ENCODE measurements at regions not wholly inside any gene's neighbourhood (a gene's known extent, or its start where the extent isn't known, plus 50 kb on each side); places are given as distances from the start of the nearest gene placed in this dataset.

DNA sequence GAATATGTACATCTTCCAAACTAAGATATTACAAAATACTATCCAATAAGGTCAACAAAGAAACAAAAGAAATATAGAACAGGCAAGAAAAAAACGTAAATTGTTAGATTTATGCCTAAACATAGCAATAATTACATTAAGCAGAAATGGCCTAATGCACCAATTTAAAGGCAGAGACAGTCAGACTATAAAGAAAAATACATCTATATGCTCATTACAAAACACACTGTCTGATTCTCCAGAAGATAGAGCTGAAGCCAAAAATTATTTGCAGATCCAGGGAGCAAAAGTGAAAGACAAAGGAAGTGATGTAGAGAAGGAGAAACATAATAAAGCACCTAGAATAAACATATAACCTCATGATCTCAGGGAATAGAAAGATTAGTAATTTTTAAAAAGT is 246.9 kb downstream of the PAPSS1 start:
- no peak overlapping the region for H3K4me3 ChIP-seq
- no peak overlapping the region for H3K27ac ChIP-seq
- TF ChIP-seq POLR2A (IDR thresholded peaks at IDR 0.05): no peak
- TF ChIP-seq, protein P1, sequence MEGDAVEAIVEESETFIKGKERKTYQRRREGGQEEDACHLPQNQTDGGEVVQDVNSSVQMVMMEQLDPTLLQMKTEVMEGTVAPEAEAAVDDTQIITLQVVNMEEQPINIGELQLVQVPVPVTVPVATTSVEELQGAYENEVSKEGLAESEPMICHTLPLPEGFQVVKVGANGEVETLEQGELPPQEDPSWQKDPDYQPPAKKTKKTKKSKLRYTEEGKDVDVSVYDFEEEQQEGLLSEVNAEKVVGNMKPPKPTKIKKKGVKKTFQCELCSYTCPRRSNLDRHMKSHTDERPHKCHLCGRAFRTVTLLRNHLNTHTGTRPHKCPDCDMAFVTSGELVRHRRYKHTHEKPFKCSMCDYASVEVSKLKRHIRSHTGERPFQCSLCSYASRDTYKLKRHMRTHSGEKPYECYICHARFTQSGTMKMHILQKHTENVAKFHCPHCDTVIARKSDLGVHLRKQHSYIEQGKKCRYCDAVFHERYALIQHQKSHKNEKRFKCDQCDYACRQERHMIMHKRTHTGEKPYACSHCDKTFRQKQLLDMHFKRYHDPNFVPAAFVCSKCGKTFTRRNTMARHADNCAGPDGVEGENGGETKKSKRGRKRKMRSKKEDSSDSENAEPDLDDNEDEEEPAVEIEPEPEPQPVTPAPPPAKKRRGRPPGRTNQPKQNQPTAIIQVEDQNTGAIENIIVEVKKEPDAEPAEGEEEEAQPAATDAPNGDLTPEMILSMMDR (IDR thresholded peaks at IDR 0.05 in 8 of 11, conservative IDR thresholded peaks at IDR 0.05 in 3 of 11): no peak
- no peak for TF ChIP-seq POLR2AphosphoS5 (IDR thresholded peaks at IDR 0.05)
- DNase-seq: no peak
- no peaks in the 10 kb centered on the region for H3K4me1 ChIP-seq
- 2 to 44% (median 20%) methylated on average over 1 of the region's 1 CpG for WGBS, 5 donors
- intact Hi-C loops (cut with DNase I; ENCODE audit: low total_unique reads): no loop called here
- peaks cover 0 to 7% (median 0%) of the 10 kb centered on the region in 8 donors for H3K9me3 ChIP-seq
- no peaks in the 10 kb centered on the region for H3K27me3 ChIP-seq (replicated peaks in 1 of 7)
- no peaks in the 10 kb centered on the region for H3K36me3 ChIP-seq

DNA sequence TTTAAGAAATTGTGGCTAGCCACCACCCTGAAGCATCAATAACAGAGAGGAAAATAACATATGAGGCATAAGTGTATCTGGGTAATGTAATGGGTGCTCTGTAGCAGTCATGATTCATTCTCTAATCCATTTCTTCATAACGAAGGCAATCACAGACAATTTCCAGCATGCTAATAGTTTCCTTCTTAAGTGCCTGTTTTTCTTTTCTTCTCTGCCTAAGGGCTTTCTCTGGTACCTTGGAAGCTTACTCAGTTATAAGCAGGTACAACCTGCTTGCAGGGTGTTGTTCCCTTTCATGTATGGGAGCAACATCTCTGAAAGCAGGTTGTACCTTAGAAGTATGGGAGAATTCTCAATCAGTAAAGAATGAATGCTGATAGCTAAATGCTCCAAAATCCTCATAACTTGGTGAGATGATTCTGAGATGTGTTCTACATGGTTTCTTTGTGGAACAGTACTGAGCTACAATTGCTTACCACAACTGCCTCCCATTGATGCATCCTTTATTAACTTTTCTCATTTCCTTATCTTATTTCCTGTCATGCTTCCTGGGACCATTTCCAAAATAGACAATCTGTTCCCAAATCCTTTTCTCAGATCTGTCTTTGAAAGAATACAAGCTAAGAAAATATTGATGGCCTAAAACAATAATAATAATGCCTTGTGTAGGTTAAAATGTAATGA is 247.6 kb downstream of the PAPSS1 start:
- no peak for DNase-seq
- intact Hi-C loops (cut with DNase I; ENCODE audit: low total_unique reads): no loop called here
- H3K4me3 ChIP-seq: no peak overlapping the region
- TF ChIP-seq POLR2AphosphoS5 (IDR thresholded peaks at IDR 0.05) (no peak), POLR2A (IDR thresholded peaks at IDR 0.05) (no peak)
- TF ChIP-seq, protein P1 (IDR thresholded peaks at IDR 0.05 in 8 of 11, conservative IDR thresholded peaks at IDR 0.05 in 3 of 11): no peak
- no peak overlapping the region for H3K27ac ChIP-seq
- no peaks in the 10 kb centered on the region for H3K27me3 ChIP-seq (replicated peaks in 1 of 7)
- peaks cover 0 to 7% (median 0%) of the 10 kb centered on the region in 8 donors for H3K9me3 ChIP-seq
- WGBS, 5 donors: 54 to 86% (median 60%) methylated on average over 1 of the region's 1 CpG
- no peaks in the 10 kb centered on the region for H3K4me1 ChIP-seq
- H3K36me3 ChIP-seq: no peaks in the 10 kb centered on the region

DNA sequence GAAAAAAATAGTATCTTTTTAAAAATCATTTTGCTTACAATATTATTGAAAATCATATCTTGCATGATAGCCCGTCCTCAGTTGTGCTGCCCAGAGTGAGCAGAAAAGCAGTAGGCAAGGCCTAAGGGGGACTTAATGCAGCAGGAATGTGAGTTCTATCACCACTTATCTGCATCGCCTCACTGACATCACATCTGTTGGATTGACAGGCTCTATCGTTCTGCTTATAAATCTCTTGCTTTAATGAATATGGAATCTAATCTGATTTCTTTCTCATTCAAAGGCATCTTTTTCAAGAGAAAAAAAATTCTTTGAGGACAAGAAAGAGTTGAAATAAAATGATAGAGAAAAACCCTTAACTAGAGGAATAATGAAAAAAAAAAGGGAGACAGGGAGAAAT is 249.9 kb downstream of the PAPSS1 start:
- H3K4me1 ChIP-seq: no peaks in the 10 kb centered on the region
- H3K27me3 ChIP-seq (replicated peaks in 1 of 7): no peaks in the 10 kb centered on the region
- TF ChIP-seq, protein P1 (IDR thresholded peaks at IDR 0.05 in 8 of 11, conservative IDR thresholded peaks at IDR 0.05 in 3 of 11): no peak
- TF ChIP-seq POLR2A (IDR thresholded peaks at IDR 0.05) (no peak), POLR2AphosphoS5 (IDR thresholded peaks at IDR 0.05) (no peak)
- no peaks in the 10 kb centered on the region for H3K9me3 ChIP-seq
- intact Hi-C loops (cut with DNase I; ENCODE audit: low total_unique reads): no loop called here
- 62 to 96% (median 91%) methylated on average over 3 of the region's 3 CpGs for WGBS, 5 donors
- no peak for DNase-seq
- H3K4me3 ChIP-seq: no peak overlapping the region
- no peak overlapping the region for H3K27ac ChIP-seq
- no peaks in the 10 kb centered on the region for H3K36me3 ChIP-seq

DNA sequence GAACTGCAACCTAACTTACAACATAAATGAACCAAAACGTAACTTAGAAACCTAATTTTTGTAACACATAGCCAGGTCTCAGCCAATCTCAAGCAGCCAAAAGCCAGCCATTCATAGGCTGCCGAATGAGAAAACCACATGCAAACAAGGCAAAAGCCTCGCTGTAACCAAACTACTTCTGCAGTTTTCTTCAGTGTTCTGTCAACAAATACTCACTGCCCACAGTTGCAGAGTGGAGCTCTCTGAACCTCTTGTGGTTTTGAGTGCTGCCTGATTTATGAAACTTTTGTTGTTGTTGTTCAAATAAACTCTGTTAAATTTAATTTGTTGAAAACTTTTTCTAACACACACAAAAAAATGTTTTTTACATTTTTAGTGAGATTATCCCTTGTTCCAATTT is 251.2 kb downstream of the PAPSS1 start:
- H3K4me1 ChIP-seq: no peaks in the 10 kb centered on the region
- H3K27ac ChIP-seq: no peak overlapping the region
- H3K36me3 ChIP-seq: no peaks in the 10 kb centered on the region
- TF ChIP-seq, protein P1 (IDR thresholded peaks at IDR 0.05 in 8 of 11, conservative IDR thresholded peaks at IDR 0.05 in 3 of 11): no peak
- TF ChIP-seq POLR2AphosphoS5 (IDR thresholded peaks at IDR 0.05) (no peak), POLR2A (IDR thresholded peaks at IDR 0.05) (no peak)
- no peak overlapping the region for H3K4me3 ChIP-seq
- 46 to 80% (median 63%) methylated on average over 3 of the region's 3 CpGs for WGBS, 5 donors
- H3K27me3 ChIP-seq (replicated peaks in 1 of 7): no peaks in the 10 kb centered on the region
- H3K9me3 ChIP-seq: no peaks in the 10 kb centered on the region
- no peak for DNase-seq
- intact Hi-C loops (cut with DNase I; ENCODE audit: low total_unique reads): no loop called here
